H9 (cell line): ENCODE measurements at regions not wholly inside any gene's neighbourhood (a gene's known extent, or its start where the extent isn't known, plus 50 kb on each side); places are given as distances from the start of the nearest gene placed in this dataset.

Experiments
- DNase-seq: peaks from one replicate; pipeline ENCODE4 v3.0.0-alpha.2; 2017
- H2AFZ ChIP-seq: one replicate; pipeline ENCODE4 v1.6.1; 2013; ENCODE audit warnings: mild to moderate bottlenecking, low read length, control low read depth, moderate library complexity
- H2AK5ac ChIP-seq: 2 replicates; pipeline ENCODE4 v1.6.1; 2013; ENCODE audit warnings: low read length, control low read depth, mixed read lengths; ENCODE audit not compliant: insufficient read length
- H2BK120ac ChIP-seq: one replicate; pipeline ENCODE4 v1.6.1; 2013; ENCODE audit warnings: low read depth, mild to moderate bottlenecking, low read length, control low read depth, inconsistent platforms; ENCODE audit not compliant: poor library complexity, severe bottlenecking
- H2BK12ac ChIP-seq: 2 replicates; pipeline ENCODE4 v1.6.1; 2013; ENCODE audit warnings: low read length, control low read depth, mixed read lengths, low read depth; ENCODE audit not compliant: insufficient read length
- H2BK15ac ChIP-seq: 2 replicates; pipeline ENCODE4 v1.6.1; 2013; ENCODE audit warnings: low read depth, low read length, control low read depth
- H2BK20ac ChIP-seq: one replicate; pipeline ENCODE4 v1.6.1; 2013; ENCODE audit warnings: low read depth, mild to moderate bottlenecking, low read length, control low read depth, inconsistent platforms; ENCODE audit not compliant: poor library complexity, severe bottlenecking
- H2BK5ac ChIP-seq: 2 replicates; pipeline ENCODE4 v1.6.1; 2013; ENCODE audit warnings: low read length, control low read depth, mixed read lengths; ENCODE audit not compliant: insufficient read length
- H3K14ac ChIP-seq: 2 replicates; pipeline ENCODE4 v1.6.1; 2013; ENCODE audit warnings: low read length, control low read depth; ENCODE audit not compliant: insufficient read depth
- H3K18ac ChIP-seq: 2 replicates; pipeline ENCODE4 v1.6.1; 2013; ENCODE audit warnings: low read depth, mild to moderate bottlenecking, mixed read lengths, low read length, control low read depth; ENCODE audit not compliant: insufficient read length
- H3K23ac ChIP-seq: 2 replicates; pipeline ENCODE4 v1.6.1; 2013; ENCODE audit warnings: low read length, control low read depth, mixed read lengths, low read depth; ENCODE audit not compliant: insufficient read length
- H3K23me2 ChIP-seq: 2 replicates; pipeline ENCODE4 v1.6.1; 2013; ENCODE audit warnings: low read depth, mild to moderate bottlenecking, mixed read lengths, low read length, control low read depth; ENCODE audit not compliant: insufficient read length, poor library complexity, severe bottlenecking
- H3K27ac ChIP-seq: 2 replicates; pipeline ENCODE4 v1.5.1; 2013; ENCODE audit warnings: low read length, control low read depth, mixed read lengths, low read depth; ENCODE audit not compliant: insufficient read length
- H3K27me3 ChIP-seq: 2 replicates; pipeline ENCODE4 v1.6.1; 2013; ENCODE audit warnings: low read length, control low read depth, inconsistent platforms; ENCODE audit not compliant: insufficient read depth
- H3K4ac ChIP-seq: 2 replicates; pipeline ENCODE4 v1.6.1; 2013; ENCODE audit warnings: low read depth, mild to moderate bottlenecking, control low read depth, inconsistent platforms, low read length, moderate library complexity
- H3K4me1 ChIP-seq: 2 replicates; pipeline ENCODE4 v1.6.1; 2013; ENCODE audit warnings: low read length, control low read depth, inconsistent platforms; ENCODE audit not compliant: insufficient read depth
- H3K4me2 ChIP-seq: 2 replicates; pipeline ENCODE4 v1.6.1; 2013; ENCODE audit warnings: low read length, control low read depth, mixed read lengths; ENCODE audit not compliant: insufficient read length, insufficient read depth
- H3K56ac ChIP-seq: 2 replicates; pipeline ENCODE4 v1.6.1; 2013; ENCODE audit warnings: low read depth, mild to moderate bottlenecking, mixed read lengths, low read length, control low read depth; ENCODE audit not compliant: insufficient read length
- H3K79me1 ChIP-seq: 2 replicates; pipeline ENCODE4 v1.6.1; 2013; ENCODE audit warnings: low read depth, mild to moderate bottlenecking, moderate library complexity, low read length, control low read depth, inconsistent platforms; ENCODE audit not compliant: insufficient read depth, poor library complexity, severe bottlenecking
- H3K79me2 ChIP-seq: 2 replicates; pipeline ENCODE4 v1.6.1; 2013; ENCODE audit warnings: low read length, control low read depth, inconsistent platforms; ENCODE audit not compliant: insufficient read depth
- H3K9ac ChIP-seq: 2 replicates; pipeline ENCODE4 v1.6.1; 2013; ENCODE audit warnings: low read length, control low read depth, mixed read lengths; ENCODE audit not compliant: insufficient read length; ENCODE audit errors: extremely low read depth
- H3K9me3 ChIP-seq: one replicate; pipeline ENCODE4 v1.6.1; 2013; ENCODE audit warnings: low read depth, low read length, inconsistent platforms; ENCODE audit not compliant: control insufficient read depth
- H3T11ph ChIP-seq: one replicate; pipeline ENCODE4 v1.6.1; 2013; ENCODE audit warnings: mild to moderate bottlenecking, low read length, control low read depth, inconsistent platforms
- H4K20me1 ChIP-seq: one replicate; pipeline ENCODE4 v1.6.1; 2013; ENCODE audit not compliant: control insufficient read depth, insufficient read length, insufficient read depth
- H4K5ac ChIP-seq: 2 replicates; pipeline ENCODE4 v1.6.1; 2013; ENCODE audit warnings: low read depth, mild to moderate bottlenecking, mixed read lengths, low read length, control low read depth; ENCODE audit not compliant: insufficient read length
- H4K8ac ChIP-seq: replicated peaks from 2 replicates; pipeline ENCODE4 v1.6.1; 2013; ENCODE audit warnings: low read length, control low read depth, mixed read lengths, low read depth; ENCODE audit not compliant: insufficient read length
- H4K91ac ChIP-seq: 2 replicates; pipeline ENCODE4 v1.6.1; 2013; ENCODE audit warnings: low read depth, mild to moderate bottlenecking, moderate library complexity, mixed read lengths, low read length, control low read depth; ENCODE audit not compliant: insufficient read length
- H3K27ac Mint-ChIP-seq, 3 experiments: 2 replicates in 2 of 3; 3 replicates in 1 of 3; pipeline ENCODE4 v1.8.0; 2020 to 2021; ENCODE audit warnings: mixed read lengths in 3 of 3, mild to moderate bottlenecking in 1 of 3, moderate library complexity in 1 of 3
- H3K27me3 Mint-ChIP-seq: 2 replicates; pipeline ENCODE4 v1.8.0; 2021; ENCODE audit warnings: low read depth, mild to moderate bottlenecking, moderate library complexity, mixed read lengths
- H3K36me3 Mint-ChIP-seq, 3 experiments: 2 replicates in 2 of 3; 3 replicates in 1 of 3; pipeline ENCODE4 v1.8.0; 2020 to 2021; ENCODE audit warnings: low read depth in 3 of 3, mixed read lengths in 3 of 3; ENCODE audit not compliant: insufficient read depth in 1 of 3
- H3K4me1 Mint-ChIP-seq, 2 experiments: 2 replicates each; pipeline ENCODE4 v1.8.0; 2020; ENCODE audit warnings: mixed read lengths in 2 of 2
- H3K4me3 Mint-ChIP-seq, 2 experiments: 2 replicates in 1 of 2; 3 replicates in 1 of 2; pipeline ENCODE4 v1.8.0; 2020 to 2021; ENCODE audit warnings: mild to moderate bottlenecking in 2 of 2, mixed read lengths in 2 of 2, moderate library complexity in 1 of 2
- H3K9me3 Mint-ChIP-seq, 2 experiments: 2 replicates in 1 of 2; 3 replicates in 1 of 2; pipeline ENCODE4 v1.8.0; 2020; ENCODE audit warnings: mild to moderate bottlenecking in 2 of 2, mixed read lengths in 2 of 2, moderate library complexity in 1 of 2
- WGBS: extraction: QIAGEN DNeasy Blood & Tissue Kit; methylation state at CpG from one replicate; pipeline ENCODE4 v1.1.7; 2013; ENCODE audit warnings: missing lambda C conversion rate, low lambda C conversion rate, mixed read lengths; ENCODE audit not compliant: insufficient read length; ENCODE audit errors: extremely low coverage; 5-methylcytosine and 5-hydroxymethylcytosine counted together
- TF ChIP-seq, protein P1 (sequence below): fragments of 200-600 bp; sonication (generic); conservative IDR thresholded peaks from 3 replicates; pipeline ENCODE4 v1.8.0; 2021; ENCODE audit warnings: antibody characterized with exemption, mild to moderate bottlenecking

DNA sequence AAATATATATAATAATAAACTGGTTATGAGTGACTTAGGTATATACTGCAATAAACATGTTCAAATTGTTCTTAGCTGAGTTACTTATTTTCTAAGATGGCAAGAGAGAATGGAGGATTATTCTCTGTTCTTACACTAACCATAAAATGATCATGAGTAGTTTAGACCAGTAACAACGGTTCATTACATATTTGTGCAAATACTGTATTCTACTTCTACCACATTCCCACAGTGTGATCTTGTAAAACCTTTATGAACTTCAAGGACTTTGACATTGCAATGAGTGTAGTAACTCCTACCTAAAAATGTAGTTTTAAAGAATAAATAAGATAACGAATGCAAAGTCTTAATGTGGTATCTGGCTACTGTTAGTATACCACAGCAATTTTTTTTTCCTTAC is 353.7 kb upstream of the NCAM2 start:
- Histone ChIP-seq H2BK5ac (no peak overlapping the region), H3K27ac (no peak overlapping the region), H3K4me1 (peaks cover 3% of the 10 kb centered on the region; the same call in 1 of the 2 replicates), H2AFZ (no peak overlapping the region), H4K91ac (no peak overlapping the region), H2BK120ac (no peak overlapping the region), H3K4me2 (no peak overlapping the region), H3K79me1 (no peaks in the 10 kb centered on the region), H2AK5ac (no peak overlapping the region), H3K14ac (no peak overlapping the region), H2BK20ac (no peak overlapping the region), H3K56ac (no peak overlapping the region), H3K23me2 (no peaks in the 10 kb centered on the region), H3K4ac (no peak overlapping the region), H4K20me1 (no peaks in the 10 kb centered on the region), H3K23ac (no peak overlapping the region), H3K18ac (no peak overlapping the region), H4K8ac (no peak overlapping the region), H3T11ph (no peak overlapping the region), H3K9ac (no peak overlapping the region), H3K79me2 (no peaks in the 10 kb centered on the region), H2BK15ac (no peak overlapping the region), H3K9me3 (peaks cover 14% of the 10 kb centered on the region), H2BK12ac (no peak overlapping the region), H4K5ac (no peak overlapping the region), H3K27me3 (no peaks in the 10 kb centered on the region)
- peaks cover 4 to 13% (median 9%) of the 10 kb centered on the region in 3 experiments; a peak in 6 of 7 replicates for H3K36me3 Mint-ChIP-seq
- TF ChIP-seq, protein P1, sequence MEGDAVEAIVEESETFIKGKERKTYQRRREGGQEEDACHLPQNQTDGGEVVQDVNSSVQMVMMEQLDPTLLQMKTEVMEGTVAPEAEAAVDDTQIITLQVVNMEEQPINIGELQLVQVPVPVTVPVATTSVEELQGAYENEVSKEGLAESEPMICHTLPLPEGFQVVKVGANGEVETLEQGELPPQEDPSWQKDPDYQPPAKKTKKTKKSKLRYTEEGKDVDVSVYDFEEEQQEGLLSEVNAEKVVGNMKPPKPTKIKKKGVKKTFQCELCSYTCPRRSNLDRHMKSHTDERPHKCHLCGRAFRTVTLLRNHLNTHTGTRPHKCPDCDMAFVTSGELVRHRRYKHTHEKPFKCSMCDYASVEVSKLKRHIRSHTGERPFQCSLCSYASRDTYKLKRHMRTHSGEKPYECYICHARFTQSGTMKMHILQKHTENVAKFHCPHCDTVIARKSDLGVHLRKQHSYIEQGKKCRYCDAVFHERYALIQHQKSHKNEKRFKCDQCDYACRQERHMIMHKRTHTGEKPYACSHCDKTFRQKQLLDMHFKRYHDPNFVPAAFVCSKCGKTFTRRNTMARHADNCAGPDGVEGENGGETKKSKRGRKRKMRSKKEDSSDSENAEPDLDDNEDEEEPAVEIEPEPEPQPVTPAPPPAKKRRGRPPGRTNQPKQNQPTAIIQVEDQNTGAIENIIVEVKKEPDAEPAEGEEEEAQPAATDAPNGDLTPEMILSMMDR = no peak
- no peaks in the 10 kb centered on the region for H3K27me3 Mint-ChIP-seq
- H3K4me1 Mint-ChIP-seq = peaks cover 11 to 16% of the 10 kb centered on the region in 2 experiments
- WGBS = no CpG with 5 or more reads among the region's 2 CpGs
- H3K4me3 Mint-ChIP-seq = no peak overlapping the region
- peaks cover 10 to 14% of the 10 kb centered on the region in 2 experiments; a peak in 3 of 5 replicates for H3K9me3 Mint-ChIP-seq
- H3K27ac Mint-ChIP-seq = no peak overlapping the region
- no peak for DNase-seq
